ENCODE measurements at regions not wholly inside any gene's neighbourhood (a gene's known extent, or its start where the extent isn't known, plus 50 kb on each side); places are given as distances from the start of the nearest gene placed in this dataset.

DNA sequence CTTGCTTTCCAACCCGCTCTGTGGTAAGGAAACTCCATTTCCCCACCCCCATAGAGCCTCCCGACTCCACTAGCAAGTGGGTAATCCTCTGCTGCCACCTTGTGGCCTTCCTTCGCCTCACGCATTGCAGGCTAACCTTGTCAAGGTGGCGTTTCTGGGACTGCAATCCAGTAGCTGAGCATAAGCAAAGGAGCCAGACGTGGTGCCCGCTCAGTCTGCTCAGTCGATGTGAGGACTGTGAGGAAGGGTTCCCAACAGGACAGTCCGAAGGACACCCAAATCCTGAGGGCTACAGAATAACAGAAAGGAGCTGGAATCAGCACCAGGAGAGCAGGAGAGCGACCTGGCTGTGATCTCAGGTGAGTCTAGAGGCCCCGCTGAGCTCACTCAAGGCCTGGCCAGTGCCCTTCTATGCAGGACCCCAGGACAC, 144.2 kb downstream of the SUCLG1 start (continued):
- TF ChIP-seq, protein P1, sequence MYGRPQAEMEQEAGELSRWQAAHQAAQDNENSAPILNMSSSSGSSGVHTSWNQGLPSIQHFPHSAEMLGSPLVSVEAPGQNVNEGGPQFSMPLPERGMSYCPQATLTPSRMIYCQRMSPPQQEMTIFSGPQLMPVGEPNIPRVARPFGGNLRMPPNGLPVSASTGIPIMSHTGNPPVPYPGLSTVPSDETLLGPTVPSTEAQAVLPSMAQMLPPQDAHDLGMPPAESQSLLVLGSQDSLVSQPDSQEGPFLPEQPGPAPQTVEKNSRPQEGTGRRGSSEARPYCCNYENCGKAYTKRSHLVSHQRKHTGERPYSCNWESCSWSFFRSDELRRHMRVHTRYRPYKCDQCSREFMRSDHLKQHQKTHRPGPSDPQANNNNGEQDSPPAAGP (tag by site-specific recombination; IDR thresholded peaks at IDR 0.05) = no peak

DNA sequence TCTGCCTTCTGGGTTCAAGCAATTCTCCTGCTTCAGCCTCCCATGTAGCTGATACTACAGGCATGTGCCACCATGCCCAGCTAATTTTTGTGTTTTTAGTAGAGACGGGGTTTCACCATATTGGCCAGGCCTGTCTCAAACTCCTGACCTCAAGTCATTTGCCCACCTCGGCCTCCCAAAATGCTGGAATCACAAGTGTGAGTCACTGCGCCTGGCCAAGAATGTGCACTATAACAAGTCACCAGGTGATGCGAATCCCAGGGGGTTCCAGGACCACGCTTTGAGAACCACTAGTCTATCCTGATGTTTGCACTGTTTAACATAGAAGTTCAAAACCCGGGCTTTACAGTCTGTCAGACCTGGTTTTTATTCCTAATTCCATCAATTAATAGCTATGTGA, 144.8 kb downstream of the SUCLG1 start:
- CTCF ChIA-PET = interaction anchor here (0.6 to 4.1 kb wide), 19 partner anchors 9 to 1170 kb away, joined by 3 to 33 read pairs (median 4); no protein-coding TSS in a partner anchor
- POLR2A ChIA-PET = no interaction called here
- no peaks in the 10 kb centered on the region for H3K9me3 ChIP-seq (ENCODE audit: control insufficient read depth, insufficient read depth, low read depth, low read length)
- no peaks in the 10 kb centered on the region for H3K4me1 ChIP-seq (ENCODE audit: control insufficient read depth, insufficient read depth, low read length)
- TF ChIP-seq ZNF843 (tag by site-specific recombination; IDR thresholded peaks at IDR 0.05) = no peak
- no peak for TF ChIP-seq ZNF433 (tag by site-specific recombination; IDR thresholded peaks at IDR 0.05; ENCODE audit: low read depth)
- no peak for TF ChIP-seq ZNF501 (tag by site-specific recombination; IDR thresholded peaks at IDR 0.05)
- TF ChIP-seq ZNF514 (tag by site-specific recombination; IDR thresholded peaks at IDR 0.05) = no peak
- TF ChIP-seq ZNF112 (tag by site-specific recombination; IDR thresholded peaks at IDR 0.05) = no peak
- TF ChIP-seq ZFP3 (tag by site-specific recombination; IDR thresholded peaks at IDR 0.05; ENCODE audit: low read depth) = no peak
- no peak for TF ChIP-seq ZNF138 (tag by site-specific recombination; IDR thresholded peaks at IDR 0.05; ENCODE audit: borderline replicate concordance)
- TF ChIP-seq, protein P2, sequence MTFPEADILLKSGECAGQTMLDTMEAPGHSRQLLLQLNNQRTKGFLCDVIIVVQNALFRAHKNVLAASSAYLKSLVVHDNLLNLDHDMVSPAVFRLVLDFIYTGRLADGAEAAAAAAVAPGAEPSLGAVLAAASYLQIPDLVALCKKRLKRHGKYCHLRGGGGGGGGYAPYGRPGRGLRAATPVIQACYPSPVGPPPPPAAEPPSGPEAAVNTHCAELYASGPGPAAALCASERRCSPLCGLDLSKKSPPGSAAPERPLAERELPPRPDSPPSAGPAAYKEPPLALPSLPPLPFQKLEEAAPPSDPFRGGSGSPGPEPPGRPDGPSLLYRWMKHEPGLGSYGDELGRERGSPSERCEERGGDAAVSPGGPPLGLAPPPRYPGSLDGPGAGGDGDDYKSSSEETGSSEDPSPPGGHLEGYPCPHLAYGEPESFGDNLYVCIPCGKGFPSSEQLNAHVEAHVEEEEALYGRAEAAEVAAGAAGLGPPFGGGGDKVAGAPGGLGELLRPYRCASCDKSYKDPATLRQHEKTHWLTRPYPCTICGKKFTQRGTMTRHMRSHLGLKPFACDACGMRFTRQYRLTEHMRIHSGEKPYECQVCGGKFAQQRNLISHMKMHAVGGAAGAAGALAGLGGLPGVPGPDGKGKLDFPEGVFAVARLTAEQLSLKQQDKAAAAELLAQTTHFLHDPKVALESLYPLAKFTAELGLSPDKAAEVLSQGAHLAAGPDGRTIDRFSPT (tag by site-specific recombination; IDR thresholded peaks at IDR 0.05) = no peak
- TF ChIP-seq GLI4 (tag by site-specific recombination; IDR thresholded peaks at IDR 0.05) = no peak
- TF ChIP-seq, protein P3, sequence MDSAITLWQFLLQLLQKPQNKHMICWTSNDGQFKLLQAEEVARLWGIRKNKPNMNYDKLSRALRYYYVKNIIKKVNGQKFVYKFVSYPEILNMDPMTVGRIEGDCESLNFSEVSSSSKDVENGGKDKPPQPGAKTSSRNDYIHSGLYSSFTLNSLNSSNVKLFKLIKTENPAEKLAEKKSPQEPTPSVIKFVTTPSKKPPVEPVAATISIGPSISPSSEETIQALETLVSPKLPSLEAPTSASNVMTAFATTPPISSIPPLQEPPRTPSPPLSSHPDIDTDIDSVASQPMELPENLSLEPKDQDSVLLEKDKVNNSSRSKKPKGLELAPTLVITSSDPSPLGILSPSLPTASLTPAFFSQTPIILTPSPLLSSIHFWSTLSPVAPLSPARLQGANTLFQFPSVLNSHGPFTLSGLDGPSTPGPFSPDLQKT (IDR thresholded peaks at IDR 0.05; ENCODE audit: borderline replicate concordance, low read depth, low read length) = no peak
- TF ChIP-seq, protein P4, sequence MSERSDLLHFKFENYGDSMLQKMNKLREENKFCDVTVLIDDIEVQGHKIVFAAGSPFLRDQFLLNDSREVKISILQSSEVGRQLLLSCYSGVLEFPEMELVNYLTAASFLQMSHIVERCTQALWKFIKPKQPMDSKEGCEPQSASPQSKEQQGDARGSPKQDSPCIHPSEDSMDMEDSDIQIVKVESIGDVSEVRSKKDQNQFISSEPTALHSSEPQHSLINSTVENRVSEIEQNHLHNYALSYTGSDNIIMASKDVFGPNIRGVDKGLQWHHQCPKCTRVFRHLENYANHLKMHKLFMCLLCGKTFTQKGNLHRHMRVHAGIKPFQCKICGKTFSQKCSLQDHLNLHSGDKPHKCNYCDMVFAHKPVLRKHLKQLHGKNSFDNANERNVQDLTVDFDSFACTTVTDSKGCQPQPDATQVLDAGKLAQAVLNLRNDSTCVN (tag by site-specific recombination; optimal IDR thresholded peaks at IDR 0.05) = no peak
- H3K4me3 ChIP-seq (ENCODE audit: low read depth, low read length) = no peak overlapping the region
- no peak overlapping the region for H3K27ac ChIP-seq (ENCODE audit: extremely low read depth, low read depth, low read length)
- H3K36me3 ChIP-seq (ENCODE audit: control insufficient read depth in 2 of 2, insufficient read depth in 1 of 2, low read length in 2 of 2) = no peaks in the 10 kb centered on the region

DNA sequence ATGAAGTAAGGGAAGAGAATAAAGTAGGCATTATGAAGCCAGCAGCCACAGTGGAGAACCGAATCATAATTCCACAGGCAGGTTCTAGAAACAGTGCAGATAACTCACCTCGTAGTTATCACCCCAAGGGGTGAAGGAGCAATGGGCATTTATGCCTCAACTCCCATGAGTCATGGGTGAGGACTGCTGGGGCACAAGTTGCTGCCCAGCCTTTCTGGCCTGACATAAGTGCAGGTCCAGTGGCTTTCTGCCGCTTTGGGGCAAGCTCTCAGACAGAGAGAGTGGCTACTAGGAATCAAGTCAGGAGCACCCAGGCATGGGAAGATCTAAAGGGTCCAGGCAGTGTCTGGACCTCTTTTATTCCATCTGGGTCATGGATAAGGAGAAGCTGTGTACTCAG, 149.8 kb downstream of the SUCLG1 start:
- TF ChIP-seq, protein P3 (IDR thresholded peaks at IDR 0.05; ENCODE audit: borderline replicate concordance, low read depth, low read length) = no peak
- TF ChIP-seq ZNF585B (tag by site-specific recombination; IDR thresholded peaks at IDR 0.05) (no peak), ZNF837 (tag by site-specific recombination; IDR thresholded peaks at IDR 0.05) (no peak), ZNF146 (tag by site-specific recombination; IDR thresholded peaks at IDR 0.05) (no peak), ZFHX2 (tag by site-specific recombination; conservative IDR thresholded peaks at IDR 0.05) (no peak), HOXA7 (CRISPR knock-in tag; IDR thresholded peaks at IDR 0.05; ENCODE audit: borderline replicate concordance) (no peak), ZNF266 (tag by site-specific recombination; IDR thresholded peaks at IDR 0.05; ENCODE audit: low read depth) (no peak)
- Histone ChIP-seq H3K4me3 (ENCODE audit: low read depth, low read length) (no peak overlapping the region), H3K9me3 (ENCODE audit: control insufficient read depth, insufficient read depth, low read depth, low read length) (no peaks in the 10 kb centered on the region), H3K4me1 (ENCODE audit: control insufficient read depth, insufficient read depth, low read length) (no peaks in the 10 kb centered on the region), H3K27ac (ENCODE audit: extremely low read depth, low read depth, low read length) (no peak overlapping the region), H3K36me3 (ENCODE audit: control insufficient read depth in 2 of 2, insufficient read depth in 1 of 2, low read length in 2 of 2) (no peaks in the 10 kb centered on the region)
- CTCF ChIA-PET = interaction anchor here (0.7 kb wide), 1 partner anchor 573 kb away, joined by 3 read pairs; no protein-coding TSS in a partner anchor
- POLR2A ChIA-PET = no interaction called here

Data from HEK293 (cell line).